Common myeloid progenitor, CD34-positive (primary cell): ENCODE measurements at regions not wholly inside any gene's neighbourhood (a gene's known extent, or its start where the extent isn't known, plus 50 kb on each side); places are given as distances from the start of the nearest gene placed in this dataset.

ENCODE experiments used
- CTCF ChIA-PET: fragments of 350-600 bp; sonication (Branson Sonifier 250); formaldehyde crosslinking; loops from one replicate; lab custom pipeline; 2021; ENCODE audit warnings: antibody characterized with exemption; lab: Charles Lee
- POLR2A ChIA-PET: fragments of 350-600 bp; sonication (Branson Sonifier 250); formaldehyde crosslinking; loops from one replicate; lab custom pipeline; 2021; ENCODE audit warnings: antibody characterized with exemption; lab: Charles Lee
- DNase-seq, 3 donors: peaks; one replicate each; pipeline versions ENCODE4 v3.0.0 to v3.0.0-alpha.2; 2013
- H3K27ac ChIP-seq, 2 experiments: 1 replicate in 1 of 2; 2 replicates in 1 of 2; pipeline ENCODE4 v1.7.0; 2013; ENCODE audit warnings: inconsistent platforms in 2 of 2, low read length in 2 of 2, mild to moderate bottlenecking in 2 of 2, low read depth in 1 of 2, moderate library complexity in 1 of 2; ENCODE audit not compliant: severe bottlenecking in 2 of 2, insufficient read depth in 1 of 2, poor library complexity in 1 of 2
- H3K27me3 ChIP-seq, 5 experiments: replicated peaks in 2 of 5; 1 replicate in 3 of 5; 2 replicates in 2 of 5; pipeline versions ENCODE4 v1.6.1 to v1.7.0; 2013; ENCODE audit warnings: low read length in 4 of 5, mild to moderate bottlenecking in 2 of 5, moderate library complexity in 2 of 5, inconsistent platforms in 1 of 5; ENCODE audit not compliant: insufficient read depth in 5 of 5, control insufficient read depth in 4 of 5
- H3K36me3 ChIP-seq, 4 experiments: 1 replicate in 2 of 4; 2 replicates in 2 of 4; pipeline versions ENCODE4 v1.6.1 to v1.7.0; 2013; ENCODE audit warnings: low read length in 3 of 4, control low read depth in 1 of 4, mild to moderate bottlenecking in 1 of 4; ENCODE audit not compliant: control insufficient read depth in 4 of 4, insufficient read depth in 4 of 4
- H3K4me1 ChIP-seq, 4 experiments: 1 replicate in 3 of 4; 2 replicates in 1 of 4; pipeline versions ENCODE4 v1.6.1 to v1.7.1; 2013; ENCODE audit warnings: low read length in 3 of 4, mild to moderate bottlenecking in 3 of 4, control low read depth in 1 of 4, inconsistent platforms in 1 of 4, moderate library complexity in 1 of 4; ENCODE audit not compliant: control insufficient read depth in 4 of 4, insufficient read depth in 4 of 4; ENCODE audit errors: control extremely low read depth in 1 of 4
- H3K4me3 ChIP-seq, 7 experiments: 1 replicate in 4 of 7; 2 replicates in 3 of 7; pipeline versions ENCODE4 v1.5.1 to v1.7.0; 2013; ENCODE audit warnings: mild to moderate bottlenecking in 7 of 7, low read length in 6 of 7, moderate library complexity in 6 of 7, inconsistent platforms in 2 of 7, low read depth in 2 of 7, control low read depth in 1 of 7; ENCODE audit not compliant: insufficient read depth in 4 of 7, control insufficient read depth in 1 of 7; ENCODE audit errors: extremely low read depth in 1 of 7
- H3K9me3 ChIP-seq, 5 experiments: 1 replicate in 4 of 5; 2 replicates in 1 of 5; pipeline versions ENCODE4 v1.6.1 to v1.7.1; 2013; ENCODE audit warnings: low read length in 4 of 5, mild to moderate bottlenecking in 2 of 5, inconsistent platforms in 1 of 5, low read depth in 1 of 5, moderate library complexity in 1 of 5; ENCODE audit not compliant: control insufficient read depth in 4 of 5, insufficient read depth in 2 of 5; ENCODE audit errors: control extremely low read depth in 1 of 5
- WGBS: methylation state at CpG from one replicate; pipeline ENCODE4 v1.1.5; 2013; ENCODE audit not compliant: insufficient coverage; 5-methylcytosine and 5-hydroxymethylcytosine counted together

DNA sequence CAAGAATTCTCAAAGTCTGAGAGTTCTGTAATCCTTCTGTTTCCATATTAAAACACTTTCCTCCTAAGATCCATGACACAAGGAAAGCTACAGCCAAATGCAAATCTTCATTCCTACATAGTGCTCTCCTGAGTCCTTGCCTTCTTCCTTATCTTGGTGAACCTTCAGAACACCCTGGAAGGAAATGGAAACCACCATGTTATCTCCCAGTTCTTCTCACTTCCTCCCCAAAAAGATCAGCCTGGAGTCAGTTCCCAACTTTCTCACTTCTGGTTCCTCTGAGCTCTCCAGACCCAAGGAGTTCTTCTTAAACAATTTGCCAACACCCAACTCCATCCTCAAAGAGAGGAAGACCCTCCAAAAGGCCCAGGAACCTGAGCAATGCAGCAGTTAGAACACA lies 193.3 kb upstream of the CCN2 start:
- Histone ChIP-seq H3K4me1 (peaks cover 0 to 4% (median 1%) of the 10 kb centered on the region in 4 experiments), H3K36me3 (no peaks in the 10 kb centered on the region), H3K27me3 (no peaks in the 10 kb centered on the region), H3K9me3 (no peaks in the 10 kb centered on the region), H3K4me3 (no peak overlapping the region), H3K27ac (no peak overlapping the region)
- CTCF ChIA-PET, result no interaction called here
- POLR2A ChIA-PET, result no interaction called here
- DNase-seq, result peak in 2 of 3 donors; percentile 8 to 19

DNA sequence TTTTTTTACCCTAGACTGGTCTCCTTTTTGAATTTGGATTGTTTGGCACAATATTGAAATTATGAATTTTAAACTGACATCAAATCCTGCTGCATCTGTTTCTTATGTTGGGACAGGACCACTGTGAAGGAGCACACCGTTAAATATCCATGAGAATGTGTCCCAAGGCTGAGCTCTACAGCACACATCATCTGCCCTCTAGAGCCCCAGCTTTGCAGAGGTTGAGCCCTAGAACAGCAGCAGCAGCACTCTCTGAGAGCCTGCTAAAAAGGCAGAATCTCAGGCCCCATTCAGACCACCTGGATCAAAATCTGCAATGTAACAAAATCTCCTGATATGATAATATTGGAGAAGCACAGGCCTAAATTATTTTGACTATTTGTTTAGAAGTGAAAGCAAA lies 192.1 kb upstream of the CCN2 start:
- ChIA-PET POLR2A (interaction anchor here (0.6 kb wide), 1 partner anchor 10 kb away, joined by 3 read pairs; no protein-coding TSS in a partner anchor), CTCF (no interaction called here)
- no peaks in the 10 kb centered on the region for H3K27me3 ChIP-seq
- peaks cover 0 to 4% (median 1%) of the 10 kb centered on the region in 4 experiments for H3K4me1 ChIP-seq
- no peaks in the 10 kb centered on the region for H3K36me3 ChIP-seq
- DNase-seq, result no peak
- H3K9me3 ChIP-seq, result no peaks in the 10 kb centered on the region
- H3K4me3 ChIP-seq, result no peak overlapping the region
- WGBS, result no CpG with 5 or more reads among the region's 1 CpG
- no peak overlapping the region for H3K27ac ChIP-seq

DNA sequence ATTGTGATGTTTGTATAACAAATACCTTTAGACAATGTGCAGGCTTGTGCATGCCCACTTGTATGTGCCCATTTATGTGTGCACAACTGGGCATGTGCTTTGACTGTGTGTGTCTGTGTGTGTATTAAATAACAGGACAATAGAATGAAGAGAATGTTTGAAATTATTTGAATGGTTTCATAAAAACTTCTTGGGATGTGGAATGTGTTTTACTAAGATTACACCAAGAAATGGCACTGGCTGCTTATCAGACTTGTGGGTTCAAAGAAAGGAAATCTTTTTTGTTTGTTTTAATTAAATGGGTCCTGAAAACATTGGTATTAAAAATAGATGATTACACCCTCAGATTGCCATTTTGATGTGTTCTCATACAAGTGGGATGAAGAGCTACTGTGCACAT lies 191.6 kb upstream of the CCN2 start:
- Histone ChIP-seq H3K27me3 (no peaks in the 10 kb centered on the region), H3K27ac (no peak overlapping the region), H3K4me1 (peaks cover 0 to 4% (median 1%) of the 10 kb centered on the region in 4 experiments), H3K4me3 (no peak overlapping the region), H3K9me3 (no peaks in the 10 kb centered on the region), H3K36me3 (no peaks in the 10 kb centered on the region)
- POLR2A ChIA-PET, result no interaction called here
- CTCF ChIA-PET, result no interaction called here
- DNase-seq, result peak in 1 of 3 donors; percentile 16

DNA sequence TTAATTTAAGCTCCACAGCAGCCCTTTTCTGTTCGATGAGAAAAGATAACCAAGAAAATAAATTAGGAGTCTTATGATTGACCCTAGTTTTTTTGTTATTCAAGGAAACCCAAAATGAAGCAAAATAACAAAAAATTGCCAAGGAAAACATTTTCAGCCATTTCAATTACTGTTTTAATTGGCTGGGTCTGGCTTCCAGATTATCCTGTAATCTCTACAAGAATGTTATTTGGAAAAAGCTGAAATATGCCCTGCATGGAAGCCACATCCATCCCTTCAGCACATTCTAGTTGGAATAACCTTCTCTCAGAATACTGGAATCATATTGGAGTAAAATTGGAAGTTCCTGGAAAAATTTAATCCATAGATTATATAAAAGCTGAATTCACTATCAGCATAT lies 191.1 kb upstream of the CCN2 start:
- no CpG with 5 or more reads among the region's 1 CpG for WGBS
- CTCF ChIA-PET, result no interaction called here
- Histone ChIP-seq H3K9me3 (no peaks in the 10 kb centered on the region), H3K27me3 (no peaks in the 10 kb centered on the region), H3K36me3 (no peaks in the 10 kb centered on the region), H3K4me3 (no peak overlapping the region), H3K4me1 (peaks cover 0 to 4% (median 1%) of the 10 kb centered on the region in 4 experiments), H3K27ac (no peak overlapping the region)
- POLR2A ChIA-PET, result no interaction called here
- no peak for DNase-seq

DNA sequence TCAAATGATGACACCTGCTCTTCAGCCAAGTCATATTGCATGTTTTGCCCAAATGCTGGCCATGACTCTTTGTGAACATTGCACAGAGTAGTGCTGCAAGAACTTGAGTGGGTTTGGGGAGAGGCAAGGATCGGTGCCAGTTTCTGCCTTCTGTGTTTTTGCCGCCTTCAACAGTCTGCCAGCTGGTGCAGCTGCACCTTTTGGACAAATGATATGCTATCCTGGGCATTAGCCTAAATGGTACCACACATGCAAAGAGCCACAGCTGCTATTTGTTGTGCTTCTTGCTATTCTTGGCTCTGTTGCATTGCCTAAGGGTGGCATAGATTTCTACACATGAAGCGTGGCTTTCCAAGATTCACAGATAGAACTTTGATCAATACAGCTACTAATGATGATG lies 189.0 kb upstream of the CCN2 start:
- no peak overlapping the region for H3K27ac ChIP-seq
- H3K36me3 ChIP-seq, result no peaks in the 10 kb centered on the region
- DNase-seq, result no peak
- H3K9me3 ChIP-seq, result no peaks in the 10 kb centered on the region
- no peaks in the 10 kb centered on the region for H3K27me3 ChIP-seq
- POLR2A ChIA-PET, result no interaction called here
- 94% methylated on average over 2 of the region's 3 CpGs for WGBS
- CTCF ChIA-PET, result no interaction called here
- H3K4me3 ChIP-seq, result no peak overlapping the region
- H3K4me1 ChIP-seq, result peaks cover 0 to 4% (median 1%) of the 10 kb centered on the region in 4 experiments

DNA sequence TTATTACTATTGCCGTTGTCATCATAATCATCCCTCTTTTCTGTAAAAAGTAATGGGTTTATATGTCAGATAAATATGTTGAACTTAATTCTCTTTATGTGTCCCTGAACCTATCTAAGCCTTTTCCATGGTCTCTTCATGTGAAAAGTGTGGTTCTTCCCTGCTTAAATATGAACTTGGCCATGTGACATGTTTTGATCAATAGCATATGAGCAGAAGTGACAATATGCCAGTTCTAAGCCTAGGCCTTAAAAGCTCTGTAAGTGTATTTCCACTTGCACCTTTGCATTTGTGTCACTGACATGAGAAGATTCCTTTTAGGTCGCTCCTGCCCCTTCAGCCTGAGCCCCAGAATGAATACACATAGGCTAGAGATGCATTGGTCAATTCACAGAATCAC lies 188.4 kb upstream of the CCN2 start:
- Histone ChIP-seq H3K36me3 (no peaks in the 10 kb centered on the region), H3K27ac (no peak overlapping the region), H3K27me3 (no peaks in the 10 kb centered on the region), H3K9me3 (no peaks in the 10 kb centered on the region), H3K4me1 (peaks cover 0 to 3% (median under 1%) of the 10 kb centered on the region in 4 experiments), H3K4me3 (no peak overlapping the region)
- DNase-seq, result no peak
- 100% methylated on average over 1 of the region's 2 CpGs for WGBS
- ChIA-PET CTCF (no interaction called here), POLR2A (no interaction called here)

DNA sequence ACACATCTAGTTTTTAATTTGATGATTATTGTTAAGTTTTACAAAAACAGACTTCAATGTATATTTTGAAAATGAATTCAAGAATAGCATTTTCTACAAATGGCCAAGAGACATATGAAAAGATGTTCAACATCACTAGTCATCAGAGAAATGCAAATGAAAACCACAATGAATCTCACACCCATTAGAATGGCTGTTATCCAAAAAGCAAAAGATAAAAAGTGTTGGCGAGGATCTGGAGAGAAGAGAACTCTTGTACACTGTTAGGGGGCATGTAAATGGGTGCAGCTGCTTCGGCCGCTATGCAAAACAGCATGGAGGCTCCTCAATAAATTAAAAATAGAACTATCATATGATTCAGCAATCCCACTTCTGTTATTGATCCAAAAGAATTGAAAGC lies 185.8 kb upstream of the CCN2 start:
- H3K27ac ChIP-seq, result no peak overlapping the region
- no peak overlapping the region for H3K4me3 ChIP-seq
- no peak for DNase-seq
- WGBS, result no CpG with 5 or more reads among the region's 3 CpGs
- no peaks in the 10 kb centered on the region for H3K27me3 ChIP-seq
- ChIA-PET POLR2A (no interaction called here), CTCF (no interaction called here)
- H3K36me3 ChIP-seq, result no peaks in the 10 kb centered on the region
- no peaks in the 10 kb centered on the region for H3K9me3 ChIP-seq
- H3K4me1 ChIP-seq, result peaks cover 3 to 22% (median 9%) of the 10 kb centered on the region in 4 experiments
